Activated CD8-positive, alpha-beta memory T cell treated with anti-CD3 and anti-CD28 coated beads for 48 hours (primary cell): ENCODE measurements at regions not wholly inside any gene's neighbourhood (a gene's known extent, or its start where the extent isn't known, plus 50 kb on each side); places are given as distances from the start of the nearest gene placed in this dataset.

ENCODE experiments used
- DNase-seq, 3 experiments: peaks; one replicate each; pipeline ENCODE4 v3.0.0-alpha.2; 2020; ENCODE audit warnings: low read depth in 2 of 3, low spot score in 2 of 3

DNA sequence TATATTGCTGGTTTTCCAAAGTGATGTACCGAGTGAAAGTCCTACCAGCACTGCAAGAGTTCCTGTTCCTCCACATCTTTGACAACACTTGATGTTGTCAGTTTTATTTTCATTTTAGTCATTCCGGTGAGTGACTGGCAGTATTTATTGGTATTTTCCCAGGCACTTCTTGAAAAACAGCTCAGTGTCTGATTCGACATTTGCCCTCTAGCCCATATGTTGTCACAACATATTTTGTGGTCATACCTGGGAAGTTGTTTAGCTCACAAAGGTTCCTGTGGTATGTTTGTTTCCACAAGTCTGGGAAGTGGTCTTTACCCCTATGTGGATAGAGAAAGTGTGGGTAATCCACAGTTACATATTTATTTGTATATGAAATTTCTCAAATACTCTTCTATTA, 463.6 kb downstream of the HAPSTR1 start:
- no peak for DNase-seq

DNA sequence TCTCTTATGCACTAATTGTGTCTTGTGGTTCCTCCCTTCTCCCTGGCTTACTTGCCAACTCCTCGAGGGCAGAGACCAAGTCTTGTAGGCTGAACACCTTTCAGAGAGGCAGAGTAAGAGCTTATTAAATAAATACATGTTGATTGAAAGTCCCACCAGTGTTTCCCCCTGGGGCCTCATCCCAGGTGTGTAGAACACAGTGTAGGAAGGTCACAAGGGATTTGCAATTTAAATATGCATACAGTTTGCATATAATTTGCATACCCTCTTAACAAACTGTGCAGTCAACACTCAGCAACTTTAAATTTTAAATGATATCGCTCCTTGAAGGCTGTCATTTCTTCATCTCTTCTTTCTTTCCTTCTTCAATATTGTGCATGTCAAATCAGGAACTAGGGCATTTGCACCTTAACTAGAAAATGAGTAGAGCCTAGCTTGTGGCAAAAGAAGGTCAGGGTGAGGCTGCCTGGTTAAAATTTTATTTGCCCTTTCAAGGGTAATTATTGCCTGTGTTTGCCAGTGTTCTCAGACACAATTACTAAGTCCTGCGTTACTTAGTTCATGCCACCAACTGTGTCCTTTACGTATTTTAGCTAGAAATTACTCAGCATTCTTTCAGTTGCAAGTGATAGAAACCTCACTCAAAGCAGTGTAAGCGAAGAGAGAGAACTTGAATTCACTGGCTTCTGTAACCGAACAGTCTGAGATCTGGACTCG, 465.7 kb downstream of the HAPSTR1 start:
- no peak for DNase-seq

DNA sequence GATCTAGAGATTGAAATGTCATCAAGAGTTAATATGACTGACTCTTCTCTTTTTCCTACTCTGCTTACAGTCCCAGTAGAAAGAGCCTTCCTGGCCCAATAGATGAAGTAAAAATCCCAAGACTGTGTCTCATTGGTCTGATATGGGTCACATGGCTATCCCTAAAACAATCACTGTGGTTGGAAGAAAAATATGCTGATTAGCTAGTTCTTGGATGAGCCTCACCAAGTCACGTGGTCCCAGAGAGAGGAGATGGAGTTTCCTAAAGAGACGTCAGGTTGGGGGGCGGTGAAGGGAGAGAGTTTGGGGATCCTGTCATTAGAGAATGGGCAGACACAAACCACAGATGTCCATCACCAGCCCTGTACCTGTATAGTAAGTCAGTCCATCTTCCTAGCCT, 466.3 kb downstream of the HAPSTR1 start:
- DNase-seq, result no peak

DNA sequence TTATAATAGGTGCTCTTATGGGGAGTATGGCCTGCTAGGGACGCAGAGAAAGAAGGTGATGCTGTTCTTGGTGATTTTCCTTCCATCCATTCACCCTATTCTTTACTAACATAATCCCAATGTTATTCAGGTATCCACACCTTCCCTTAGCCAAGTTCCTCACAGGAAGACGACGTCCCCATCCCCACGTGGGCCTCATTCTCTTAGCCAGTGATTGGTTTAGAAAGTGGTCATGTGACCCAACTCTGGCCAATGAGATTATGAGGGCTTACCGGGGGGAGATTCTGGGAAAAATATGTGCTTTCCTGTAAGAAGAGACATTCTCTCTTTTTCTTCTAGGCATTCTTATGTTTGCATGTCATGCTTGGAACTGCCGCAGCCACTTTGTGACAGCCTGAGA, 474.7 kb downstream of the HAPSTR1 start:
- DNase-seq, result no peak

DNA sequence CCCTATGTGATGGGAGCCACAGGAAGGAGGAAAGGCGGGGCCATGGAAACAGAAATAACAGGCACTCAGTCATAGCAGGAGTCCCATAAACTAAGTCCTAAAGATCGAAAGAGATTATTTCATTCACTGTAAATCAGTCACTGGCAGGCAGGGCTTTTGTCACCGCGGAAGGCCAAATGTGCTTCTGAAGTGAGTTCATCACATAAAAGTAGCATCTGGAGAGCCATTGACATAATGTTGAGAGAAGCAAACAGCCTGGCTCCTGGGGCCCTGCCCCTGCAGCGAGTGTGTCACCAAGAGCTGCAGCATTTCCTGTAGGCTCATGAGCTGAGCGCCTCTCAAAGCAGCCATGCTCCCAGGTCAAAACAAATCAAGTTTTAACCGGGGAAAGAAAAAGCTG, 476.2 kb downstream of the HAPSTR1 start:
- DNase-seq, result no peak

DNA sequence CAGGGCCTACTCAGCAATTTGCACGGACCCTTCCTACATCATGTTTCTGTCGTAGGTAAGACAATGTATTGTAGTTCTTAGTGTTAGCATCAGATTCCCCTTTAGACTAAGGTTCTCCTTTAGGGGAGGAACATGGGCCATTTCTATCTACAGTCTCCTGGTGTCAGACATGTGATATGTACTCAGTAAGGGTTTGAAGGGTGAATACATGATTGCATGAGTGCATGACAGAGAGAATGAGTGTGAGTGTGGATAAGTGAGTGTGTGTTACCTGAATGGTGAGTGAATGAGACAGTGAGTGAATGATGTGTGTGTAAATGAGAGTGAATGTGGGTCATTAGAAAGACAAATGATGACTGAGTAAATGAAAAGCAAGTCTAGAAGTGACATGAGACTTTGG, 476.8 kb downstream of the HAPSTR1 start:
- DNase-seq, result no peak

DNA sequence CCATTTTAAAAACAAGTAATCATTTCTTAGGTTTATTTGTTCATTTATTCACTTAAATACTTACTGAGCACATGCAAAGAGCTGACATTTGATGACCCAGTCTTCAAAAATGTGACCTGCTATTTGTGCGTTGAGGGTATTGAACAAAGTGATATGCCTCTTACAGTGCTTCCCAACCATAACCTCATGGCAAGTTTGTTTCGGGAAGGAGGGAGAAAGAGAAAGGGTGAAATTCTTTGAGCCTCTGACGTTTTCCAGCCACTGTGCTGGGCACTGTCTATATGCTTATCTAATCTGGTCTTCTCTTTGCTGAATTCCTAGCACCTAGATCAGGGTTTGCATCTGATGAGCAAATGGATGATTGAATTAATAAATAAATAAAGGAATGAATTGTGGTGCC, 479.1 kb downstream of the HAPSTR1 start:
- no peak for DNase-seq

DNA sequence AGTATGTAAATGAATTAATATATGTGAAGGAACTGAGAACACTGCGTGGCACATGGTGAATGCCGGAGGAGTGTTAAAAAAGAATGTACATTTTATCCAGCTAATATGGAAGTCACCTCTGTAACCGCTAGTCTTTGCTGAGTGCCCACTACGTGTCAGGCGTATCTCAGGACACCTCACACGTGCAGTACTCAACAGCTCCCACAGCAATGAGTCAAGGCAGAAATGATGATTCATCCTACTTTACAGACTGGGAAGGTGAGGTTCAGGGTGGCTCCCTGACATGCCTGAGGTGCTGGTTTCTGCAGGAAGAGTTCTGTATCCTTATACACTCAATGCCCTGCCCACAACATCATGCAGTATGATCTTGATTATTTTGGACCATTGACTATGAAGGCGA, 487.0 kb downstream of the HAPSTR1 start:
- DNase-seq, result no peak

DNA sequence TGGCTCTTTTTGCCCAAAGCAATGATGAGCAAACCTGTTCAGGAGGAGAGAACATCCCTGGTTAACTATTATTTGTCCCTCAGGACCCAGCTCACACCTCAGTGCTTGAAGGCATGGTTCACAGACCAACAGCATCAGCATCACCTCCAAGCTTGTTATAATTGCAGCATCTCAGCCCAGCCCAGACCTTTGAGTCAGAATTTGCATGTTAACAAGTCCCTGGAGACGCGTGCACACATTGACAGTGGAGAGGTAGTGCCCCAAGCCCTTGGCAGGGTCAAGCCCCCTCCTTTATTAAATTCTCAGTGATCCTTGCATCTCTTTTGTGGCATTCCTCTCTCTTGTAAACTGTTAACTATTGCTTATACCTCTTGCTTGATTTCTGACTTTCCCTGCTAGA, 488.6 kb downstream of the HAPSTR1 start:
- no peak for DNase-seq

DNA sequence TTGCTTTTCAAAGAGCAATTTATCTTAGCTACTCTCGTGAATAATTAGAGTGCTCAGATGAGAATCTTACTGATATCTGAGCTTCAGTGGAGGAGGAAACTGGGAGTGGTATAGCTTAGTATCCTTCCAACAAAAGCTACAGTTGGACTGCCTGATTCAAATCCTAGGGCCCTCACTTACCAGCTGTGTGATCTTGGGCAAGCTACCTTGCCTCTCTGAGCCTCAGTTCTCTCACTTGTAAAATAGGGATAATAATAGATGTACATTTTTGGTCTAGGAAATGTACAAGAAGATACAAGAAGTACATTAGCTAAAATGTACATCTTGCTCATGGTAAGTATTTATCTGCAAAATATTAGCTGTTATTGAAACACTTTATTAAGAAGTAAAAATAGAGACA, 502.0 kb downstream of the HAPSTR1 start:
- no peak for DNase-seq

DNA sequence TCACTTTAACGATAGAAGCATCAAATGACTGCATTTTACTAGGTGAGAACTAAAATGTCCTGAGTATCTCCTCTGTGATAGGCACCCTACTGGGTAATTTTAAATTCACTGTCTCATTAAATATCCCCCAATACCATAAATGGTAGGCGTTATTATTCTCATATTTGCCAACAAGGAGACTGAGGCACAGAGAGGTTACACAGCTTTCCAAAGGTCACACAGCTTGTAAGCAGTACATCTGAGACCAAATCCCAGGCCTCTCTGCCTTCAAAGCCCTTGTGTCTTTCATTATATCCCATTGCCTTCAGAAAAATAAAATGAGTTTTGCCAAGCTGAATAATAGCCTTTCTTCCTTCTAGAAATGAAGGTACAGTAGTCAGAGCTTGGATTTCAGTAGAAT, 502.6 kb downstream of the HAPSTR1 start:
- no peak for DNase-seq

DNA sequence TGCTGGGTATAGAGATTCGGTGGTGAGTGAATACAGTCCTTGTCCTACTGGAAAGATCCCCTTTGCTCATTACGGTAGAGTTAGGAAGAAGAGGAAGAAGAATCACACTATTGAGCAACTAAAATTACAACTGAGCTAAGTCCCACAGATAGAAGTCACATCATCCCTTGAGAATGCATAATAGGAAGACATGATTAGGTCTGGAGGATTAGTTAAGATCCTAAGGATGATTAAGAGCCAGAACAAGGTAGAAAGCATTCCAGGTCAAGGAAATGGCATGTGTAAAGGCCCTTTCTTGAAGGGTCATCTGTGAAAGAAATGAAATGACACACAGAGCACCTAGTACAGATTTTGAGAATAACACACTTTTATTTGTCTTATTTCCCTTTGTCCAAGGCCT, 503.5 kb downstream of the HAPSTR1 start:
- DNase-seq, result no peak

DNA sequence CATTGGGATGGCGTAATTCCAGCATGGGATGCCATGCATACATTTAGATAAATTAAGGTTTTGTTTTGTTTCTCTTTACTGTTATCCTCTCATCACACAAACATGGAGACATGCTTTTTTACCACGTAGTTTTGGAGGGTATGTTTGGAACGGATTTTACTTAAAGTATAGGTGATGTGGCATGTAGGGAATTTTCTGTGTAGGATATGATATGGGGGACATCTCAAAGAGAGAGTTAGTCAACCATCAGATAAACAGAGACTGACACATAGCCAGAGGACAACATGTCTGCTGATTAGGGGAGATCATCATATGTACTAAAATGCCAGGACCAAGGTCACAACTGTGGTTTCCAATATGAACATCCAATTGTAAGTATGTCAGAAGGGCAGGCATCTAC, 503.9 kb downstream of the HAPSTR1 start:
- no peak for DNase-seq

DNA sequence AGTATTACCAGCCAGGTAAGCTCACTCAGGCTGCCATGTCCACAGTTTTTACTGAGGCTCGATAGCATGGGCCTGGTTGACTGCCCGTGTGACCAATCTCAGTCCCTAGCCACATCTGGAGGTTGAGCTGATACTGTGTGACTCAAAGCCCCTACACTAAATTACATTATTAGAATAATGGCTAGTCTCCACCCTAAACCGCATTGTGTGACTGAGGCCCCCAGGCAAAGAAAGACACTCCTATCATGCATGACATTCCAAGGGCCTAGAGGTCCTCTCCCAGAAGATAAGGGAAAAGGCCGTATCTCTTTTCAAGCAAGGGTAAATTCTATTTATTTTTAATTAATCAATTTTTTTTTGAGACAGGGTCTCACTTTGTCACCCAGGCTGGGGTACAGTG, 505.3 kb downstream of the HAPSTR1 start:
- no peak for DNase-seq

DNA sequence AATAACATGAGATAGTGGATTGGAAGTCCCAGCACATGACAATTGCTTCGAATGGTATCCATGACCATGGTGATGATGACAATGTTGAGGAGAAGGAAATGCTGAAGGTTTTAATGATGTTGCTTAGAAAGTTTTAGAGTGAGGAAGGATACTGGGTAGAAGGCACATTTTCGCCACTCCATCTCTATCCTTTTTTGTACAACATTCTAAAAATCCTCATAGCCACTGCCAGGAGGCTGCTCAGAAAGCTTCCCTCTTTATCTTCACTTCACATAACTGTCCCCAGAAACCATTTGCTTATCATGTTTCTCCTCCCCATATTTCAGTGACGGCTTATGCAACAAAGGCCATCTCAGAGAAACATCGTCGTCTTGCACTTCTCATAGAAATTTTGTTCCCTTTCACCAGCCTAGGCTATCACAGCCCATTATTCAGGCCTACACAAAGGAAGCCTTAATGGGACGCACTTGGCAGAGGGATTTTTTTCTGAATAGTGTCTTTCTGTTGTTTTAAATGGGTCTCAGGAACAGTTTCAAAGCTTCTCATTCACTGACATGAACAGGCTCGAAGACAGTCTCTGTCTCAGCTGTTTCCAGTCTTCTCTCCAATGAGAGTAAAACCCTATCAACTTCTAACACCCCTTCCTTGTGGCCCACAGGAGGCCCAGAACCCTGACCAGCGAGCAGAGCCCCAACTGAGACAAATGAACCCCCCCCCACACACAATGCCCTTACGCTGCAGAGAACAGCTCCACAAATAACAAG, 506.7 kb downstream of the HAPSTR1 start:
- no peak for DNase-seq

DNA sequence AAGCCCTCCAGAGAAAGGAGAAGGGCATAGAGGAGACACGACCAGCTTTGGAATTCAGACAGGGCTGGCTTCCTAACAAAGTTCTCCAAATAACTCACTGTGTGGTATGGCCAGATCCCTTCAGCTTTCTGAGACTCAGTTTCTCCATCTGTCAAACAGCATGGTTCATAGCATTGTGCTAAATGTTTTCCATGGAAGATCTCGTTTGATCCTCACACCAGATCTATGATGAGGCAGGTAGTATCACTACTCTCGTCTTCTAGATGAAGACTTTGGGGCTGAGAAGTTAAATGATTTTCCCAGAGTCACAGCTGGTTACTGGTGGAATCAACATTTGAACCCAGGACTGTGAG, 507.3 kb downstream of the HAPSTR1 start:
- DNase-seq, result no peak

DNA sequence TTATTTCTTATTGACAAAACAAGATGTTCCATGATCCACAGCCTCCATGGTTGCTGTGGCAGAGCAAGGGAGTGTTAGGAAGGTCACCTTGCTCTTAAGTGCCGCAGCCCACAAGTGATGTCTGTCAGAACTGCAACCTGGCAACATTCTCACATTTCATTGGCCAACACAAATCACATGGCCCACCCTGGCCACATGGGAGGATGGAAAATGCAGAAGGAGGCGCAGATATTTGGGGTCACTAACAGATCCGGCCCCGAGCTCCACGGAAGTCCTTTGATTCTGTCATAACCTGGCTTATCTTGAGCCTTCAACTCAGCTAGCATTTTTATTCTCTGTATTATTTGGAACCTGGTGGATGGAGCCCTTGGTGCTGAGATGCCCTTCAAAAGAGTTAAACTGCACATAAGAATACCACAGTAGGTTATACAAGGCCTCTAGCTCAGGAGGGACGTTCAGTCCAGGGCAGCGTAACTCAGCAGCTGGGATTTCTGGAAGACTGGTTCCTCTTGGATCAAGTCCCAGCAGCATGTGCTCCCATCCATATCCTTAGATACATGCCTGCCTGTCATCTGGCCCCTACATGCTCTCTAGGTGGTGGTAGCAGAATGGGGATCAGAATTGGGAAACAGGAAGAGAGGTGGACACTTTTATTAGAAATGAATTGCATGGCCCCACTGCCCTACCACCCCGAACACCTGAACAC, 508.1 kb downstream of the HAPSTR1 start:
- no peak for DNase-seq

DNA sequence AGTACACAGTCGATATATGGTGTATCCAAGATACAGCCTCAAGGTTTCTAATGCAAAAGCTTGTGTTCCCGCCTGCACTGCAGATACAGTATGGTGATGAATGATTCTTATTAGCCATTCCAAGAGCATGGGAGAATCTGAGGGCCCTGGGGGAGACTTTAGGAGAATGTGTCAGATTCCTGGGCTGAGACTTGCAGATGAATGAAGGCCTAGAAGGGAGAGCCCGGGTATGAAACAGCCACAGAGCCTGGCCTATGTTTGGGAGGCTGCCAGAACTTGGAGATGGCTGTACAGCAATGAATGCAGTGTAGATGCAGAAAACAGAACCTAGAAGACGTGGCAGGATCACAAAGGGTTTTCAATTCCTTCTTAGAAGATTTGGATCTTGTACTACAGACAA, 510.7 kb downstream of the HAPSTR1 start:
- DNase-seq, result no peak

DNA sequence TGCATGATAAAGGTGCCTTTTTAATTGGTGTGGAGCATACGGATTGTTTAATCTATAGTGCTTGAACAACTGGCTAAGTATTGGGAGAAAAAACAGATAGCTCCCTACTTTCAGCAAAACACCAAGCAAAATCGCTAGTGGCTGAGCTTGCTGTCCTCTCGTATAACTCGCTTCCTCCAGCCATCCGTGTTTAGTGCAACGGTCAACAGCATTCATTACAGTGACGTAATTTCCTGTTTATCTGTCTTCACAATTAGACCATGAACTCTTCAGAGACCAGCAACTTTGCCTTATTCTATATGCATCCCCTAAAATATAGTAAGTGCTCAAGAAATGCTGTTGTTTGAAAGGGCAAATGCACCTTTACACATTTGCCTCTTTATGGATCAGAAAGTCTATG, 511.9 kb downstream of the HAPSTR1 start:
- no peak for DNase-seq

DNA sequence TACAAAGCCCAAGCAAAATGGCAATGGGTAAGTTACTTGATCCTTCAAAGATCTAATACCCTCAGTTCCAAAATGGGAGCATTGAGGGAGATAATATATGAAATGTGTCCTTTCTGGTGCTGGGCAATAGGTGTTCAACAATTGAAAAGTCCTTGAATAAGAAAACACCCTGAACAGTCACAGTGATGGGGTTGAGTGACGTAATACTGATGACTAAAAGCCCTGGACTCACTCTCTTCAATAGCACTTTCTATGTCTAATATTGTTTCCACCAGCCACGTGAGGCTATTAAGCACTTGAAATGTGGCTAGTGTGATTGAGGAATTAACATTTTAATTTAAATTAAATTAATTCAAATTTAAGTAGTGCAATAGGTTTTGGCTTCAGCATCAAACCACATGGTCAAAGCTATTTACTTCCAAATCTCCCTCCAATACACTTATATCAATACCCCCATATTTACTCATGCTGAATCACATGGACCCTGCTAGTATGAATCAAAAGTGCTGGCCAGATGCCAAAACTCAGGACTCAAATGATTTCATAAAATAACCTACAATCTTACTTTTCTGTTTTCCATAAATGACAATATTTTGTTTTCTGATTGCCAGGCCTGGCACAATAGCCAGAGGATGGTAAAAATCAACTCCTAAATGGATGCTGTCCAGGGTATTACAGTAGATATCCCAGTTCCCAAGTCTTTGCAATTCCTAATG, 516.2 kb downstream of the HAPSTR1 start:
- no peak for DNase-seq

DNA sequence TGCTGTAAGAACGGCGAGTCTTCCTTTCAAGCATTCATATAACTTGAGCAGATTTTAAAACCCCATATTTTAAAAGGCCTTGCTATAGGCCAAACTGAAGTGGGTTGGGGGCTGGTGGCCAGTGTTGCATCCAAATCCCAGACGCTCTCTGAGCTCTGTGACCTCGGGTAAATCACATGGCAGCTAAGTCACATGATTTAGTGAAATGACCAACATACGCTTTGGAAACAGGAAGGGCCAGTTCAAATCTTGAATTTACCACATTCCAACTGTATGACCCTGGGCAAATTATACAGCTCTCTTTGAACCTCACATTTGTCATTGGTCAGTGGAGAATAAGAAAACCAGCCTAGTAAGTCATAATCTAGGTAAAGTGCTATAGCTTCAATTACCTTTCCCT, 519.3 kb downstream of the HAPSTR1 start:
- DNase-seq, result no peak

DNA sequence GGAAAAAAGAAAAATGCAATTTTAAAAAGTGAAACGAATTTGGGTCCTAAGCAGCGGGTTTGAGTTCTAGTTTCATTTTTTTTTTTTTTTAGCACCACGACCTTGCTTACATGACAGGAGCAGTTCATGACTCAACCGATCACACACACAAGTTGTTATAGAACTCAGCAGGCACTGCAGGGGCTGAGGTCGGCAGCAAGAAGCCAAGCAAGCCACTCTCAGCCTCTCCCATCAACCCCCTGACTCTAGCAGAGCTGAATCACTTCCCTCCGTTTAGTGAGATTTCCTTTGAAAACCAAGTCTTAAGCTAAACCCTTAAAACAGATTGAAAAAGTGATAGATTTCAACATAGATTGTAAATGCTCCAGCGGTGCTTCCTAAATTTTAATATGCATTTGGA, 520.8 kb downstream of the HAPSTR1 start:
- no peak for DNase-seq
